CD4-positive, CD25-positive, alpha-beta regulatory T cell (primary cell): ENCODE measurements at regions not wholly inside any gene's neighbourhood (a gene's known extent, or its start where the extent isn't known, plus 50 kb on each side); places are given as distances from the start of the nearest gene placed in this dataset.

Experiments
- ATAC-seq, 2 donors: fragments of 150-1000 bp; cut with Tn5 transposase; one replicate each; pipeline ENCODE4 v1.10.0; 2021; ENCODE audit warnings: low read depth in 2 of 2, moderate number of reproducible peaks in 2 of 2, moderate library complexity in 1 of 2
- DNase-seq, 3 donors: peaks; one replicate each; pipeline versions ENCODE4 v3.0.0 to v3.0.0-alpha.2; 2012 to 2022; ENCODE audit warnings: mixed read lengths in 1 of 3
- H3K27ac ChIP-seq: one replicate; pipeline ENCODE4 v1.7.0; 2013; ENCODE audit warnings: mild to moderate bottlenecking, low read length; ENCODE audit not compliant: insufficient read depth, poor library complexity, severe bottlenecking
- H3K27me3 ChIP-seq: one replicate; pipeline ENCODE4 v1.7.0; 2013; ENCODE audit warnings: low read length; ENCODE audit not compliant: control insufficient read depth, insufficient read depth
- H3K36me3 ChIP-seq: one replicate; pipeline ENCODE4 v1.7.0; 2013; ENCODE audit warnings: mild to moderate bottlenecking, low read length, moderate library complexity; ENCODE audit not compliant: control insufficient read depth, insufficient read depth
- H3K4me1 ChIP-seq: 2 replicates; pipeline ENCODE4 v1.7.0; 2013; ENCODE audit warnings: mild to moderate bottlenecking, low read length; ENCODE audit not compliant: insufficient read depth, control insufficient read depth, poor library complexity, severe bottlenecking
- H3K4me3 ChIP-seq: one replicate; pipeline ENCODE4 v1.7.0; 2013; ENCODE audit warnings: low read depth, mild to moderate bottlenecking, low read length, moderate library complexity
- H3K9me3 ChIP-seq, 2 experiments: 1 replicate in 1 of 2; 2 replicates in 1 of 2; pipeline ENCODE4 v1.7.0; 2013; ENCODE audit warnings: low read length in 2 of 2, mild to moderate bottlenecking in 1 of 2, moderate library complexity in 1 of 2; ENCODE audit not compliant: control insufficient read depth in 2 of 2
- H3K27ac Mint-ChIP-seq, 3 donors: one replicate each; pipeline ENCODE4 v1.8.0; 2020 to 2022; ENCODE audit warnings: mild to moderate bottlenecking in 3 of 3, mixed read lengths in 3 of 3, moderate library complexity in 2 of 3
- H3K27me3 Mint-ChIP-seq: one replicate; pipeline ENCODE4 v1.8.0; 2022; ENCODE audit warnings: mild to moderate bottlenecking, mixed read lengths
- H3K36me3 Mint-ChIP-seq: one replicate; pipeline ENCODE4 v1.8.0; 2020; ENCODE audit warnings: mixed read lengths
- H3K4me1 Mint-ChIP-seq, 4 donors: one replicate each; pipeline ENCODE4 v1.8.0; 2020 to 2022; ENCODE audit warnings: mixed read lengths in 4 of 4, mild to moderate bottlenecking in 1 of 4
- H3K4me3 Mint-ChIP-seq, 4 donors: one replicate each; pipeline ENCODE4 v1.8.0; 2020 to 2022; ENCODE audit warnings: mild to moderate bottlenecking in 4 of 4, mixed read lengths in 4 of 4, moderate library complexity in 3 of 4
- H3K9me3 Mint-ChIP-seq, 7 donors: one replicate each; pipeline ENCODE4 v1.8.0; 2020 to 2022; ENCODE audit warnings: mixed read lengths in 7 of 7, mild to moderate bottlenecking in 3 of 7, moderate library complexity in 2 of 7

DNA sequence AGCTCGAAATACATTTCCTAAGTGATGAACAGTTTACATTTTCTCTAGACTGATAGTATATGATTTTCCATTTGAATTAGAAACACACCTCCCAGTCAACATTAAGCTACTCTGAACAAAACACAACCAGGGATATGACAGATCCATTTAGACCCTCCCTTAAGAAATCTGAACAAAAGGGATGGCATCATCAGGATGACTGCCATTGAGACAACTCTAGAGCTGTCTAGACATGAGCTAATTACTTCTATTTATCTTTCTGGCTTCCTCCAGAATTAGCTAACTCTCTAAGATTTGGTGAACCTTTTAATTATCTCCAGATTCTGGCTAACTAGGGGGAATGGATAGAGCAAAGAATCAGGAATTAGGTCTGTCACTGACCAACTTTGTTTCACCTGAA, 92.9 kb upstream of the IGF1 start:
- Mint-ChIP-seq H3K36me3 (no peaks in the 10 kb centered on the region), H3K27me3 (no peaks in the 10 kb centered on the region), H3K27ac (no peak overlapping the region), H3K9me3 (peaks cover 0 to 4% (median 1%) of the 10 kb centered on the region in 7 donors), H3K4me3 (no peak overlapping the region), H3K4me1 (no peaks in the 10 kb centered on the region)
- no peaks in the 10 kb centered on the region for H3K9me3 ChIP-seq
- H3K27me3 ChIP-seq, result no peaks in the 10 kb centered on the region
- H3K36me3 ChIP-seq, result no peaks in the 10 kb centered on the region
- ATAC-seq (no peak), DNase-seq (no peak)
- H3K4me3 ChIP-seq, result no peak overlapping the region
- no peaks in the 10 kb centered on the region for H3K4me1 ChIP-seq
- H3K27ac ChIP-seq, result no peak overlapping the region

GRCh38 chr12:102571889-102572288, 91.5 kb upstream of the IGF1 start:
- DNase-seq (no peak), ATAC-seq (no peak)
- H3K36me3 ChIP-seq, result no peaks in the 10 kb centered on the region
- no peaks in the 10 kb centered on the region for H3K27me3 ChIP-seq
- H3K27ac ChIP-seq, result no peak overlapping the region
- Mint-ChIP-seq H3K36me3 (no peaks in the 10 kb centered on the region), H3K9me3 (peaks cover 0 to 5% (median 1%) of the 10 kb centered on the region in 7 donors), H3K4me3 (no peak overlapping the region), H3K4me1 (no peaks in the 10 kb centered on the region), H3K27me3 (no peaks in the 10 kb centered on the region), H3K27ac (no peak overlapping the region)
- H3K4me1 ChIP-seq, result no peaks in the 10 kb centered on the region
- H3K4me3 ChIP-seq, result no peak overlapping the region
- H3K9me3 ChIP-seq, result no peaks in the 10 kb centered on the region

GRCh38 chr12:102570256-102570655, 89.9 kb upstream of the IGF1 start:
- Histone ChIP-seq H3K27ac (no peak overlapping the region), H3K9me3 (no peaks in the 10 kb centered on the region), H3K36me3 (no peaks in the 10 kb centered on the region), H3K4me3 (no peak overlapping the region), H3K27me3 (no peaks in the 10 kb centered on the region), H3K4me1 (no peaks in the 10 kb centered on the region)
- Mint-ChIP-seq H3K9me3 (peaks cover 0 to 8% (median 0%) of the 10 kb centered on the region in 7 donors), H3K27ac (no peak overlapping the region), H3K4me3 (no peak overlapping the region), H3K36me3 (no peaks in the 10 kb centered on the region), H3K27me3 (no peaks in the 10 kb centered on the region), H3K4me1 (no peaks in the 10 kb centered on the region)
- ATAC-seq (no peak), DNase-seq (no peak)

GRCh38 chr12:102569803-102570202, 89.4 kb upstream of the IGF1 start:
- no peaks in the 10 kb centered on the region for H3K4me1 Mint-ChIP-seq
- Histone ChIP-seq H3K9me3 (no peaks in the 10 kb centered on the region), H3K27me3 (no peaks in the 10 kb centered on the region), H3K4me1 (no peaks in the 10 kb centered on the region), H3K27ac (no peak overlapping the region), H3K4me3 (no peak overlapping the region), H3K36me3 (no peaks in the 10 kb centered on the region)
- ATAC-seq (no peak), DNase-seq (no peak)
- H3K4me3 Mint-ChIP-seq, result no peak overlapping the region
- no peaks in the 10 kb centered on the region for H3K27me3 Mint-ChIP-seq
- no peak overlapping the region for H3K27ac Mint-ChIP-seq
- H3K36me3 Mint-ChIP-seq, result no peaks in the 10 kb centered on the region
- H3K9me3 Mint-ChIP-seq, result peaks cover 0 to 8% (median 1%) of the 10 kb centered on the region in 7 donors

GRCh38 chr12:102568276-102568675, 87.9 kb upstream of the IGF1 start:
- Histone ChIP-seq H3K9me3 (no peaks in the 10 kb centered on the region), H3K27ac (no peak overlapping the region), H3K4me1 (no peaks in the 10 kb centered on the region), H3K4me3 (no peak overlapping the region), H3K27me3 (no peaks in the 10 kb centered on the region), H3K36me3 (no peaks in the 10 kb centered on the region)
- Mint-ChIP-seq H3K4me1 (no peaks in the 10 kb centered on the region), H3K9me3 (peaks cover 0 to 5% (median 1%) of the 10 kb centered on the region in 7 donors), H3K27ac (no peak overlapping the region), H3K4me3 (no peak overlapping the region), H3K36me3 (no peaks in the 10 kb centered on the region), H3K27me3 (no peaks in the 10 kb centered on the region)
- ATAC-seq (no peak), DNase-seq (no peak)

DNA sequence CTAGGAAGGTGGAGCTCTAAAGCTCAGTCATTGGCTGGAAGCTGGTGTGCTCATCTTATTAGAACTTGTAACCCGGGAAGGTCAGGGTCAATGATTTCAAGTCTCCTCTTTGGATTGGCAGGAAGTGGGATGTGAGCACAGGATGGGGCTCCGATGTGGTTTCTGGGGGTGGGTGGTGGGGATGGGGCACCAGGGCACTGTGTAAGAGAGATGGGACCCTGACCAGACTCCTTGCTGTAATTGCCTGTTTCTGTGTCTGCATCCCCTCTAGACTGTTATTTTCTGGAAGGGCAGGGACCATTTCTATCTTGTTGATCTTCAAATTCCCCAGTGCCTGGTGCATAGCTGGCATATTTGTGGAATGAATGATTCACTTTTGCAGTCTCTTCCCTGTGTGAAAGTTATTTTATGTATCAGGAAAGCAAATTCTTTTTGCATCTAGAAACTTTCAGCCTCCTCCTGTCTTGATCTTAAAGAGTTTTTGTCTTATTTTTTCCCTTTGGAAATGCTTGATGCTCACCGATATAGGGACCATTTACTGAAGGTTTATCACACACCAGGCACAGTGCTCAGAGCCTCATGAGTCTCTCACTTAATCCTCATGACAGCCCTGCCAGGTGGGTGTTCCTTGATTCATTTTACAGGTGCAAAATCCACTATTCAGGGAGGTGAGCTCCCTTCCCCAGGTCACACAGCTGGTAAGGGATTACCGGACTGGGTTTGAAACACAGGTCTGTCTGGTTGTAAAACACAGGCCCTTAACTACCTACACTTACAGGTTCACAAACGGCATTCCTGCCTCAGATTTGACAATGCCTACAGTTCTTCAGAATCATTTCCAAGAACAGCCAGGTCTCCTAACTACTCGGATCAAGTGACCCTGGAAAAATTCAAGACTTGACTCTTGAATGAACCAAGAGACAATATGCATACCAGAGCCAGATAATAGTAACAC, 86.9 kb upstream of the IGF1 start:
- ATAC-seq, result no peak
- no peak overlapping the region for H3K27ac Mint-ChIP-seq

GRCh38 chr12:102565555-102565954, 85.2 kb upstream of the IGF1 start:
- DNase-seq (no peak), ATAC-seq (no peak)
- Histone ChIP-seq H3K4me3 (no peak overlapping the region), H3K4me1 (no peaks in the 10 kb centered on the region), H3K36me3 (no peaks in the 10 kb centered on the region), H3K27me3 (no peaks in the 10 kb centered on the region), H3K9me3 (no peaks in the 10 kb centered on the region), H3K27ac (no peak overlapping the region)
- Mint-ChIP-seq H3K27me3 (no peaks in the 10 kb centered on the region), H3K9me3 (peaks cover 0 to 5% (median 1%) of the 10 kb centered on the region in 7 donors), H3K27ac (no peak overlapping the region), H3K36me3 (no peaks in the 10 kb centered on the region), H3K4me1 (no peaks in the 10 kb centered on the region), H3K4me3 (no peak overlapping the region)

More for the DNA sequence above, 86.9 kb upstream of the IGF1 start:
- no peaks in the 10 kb centered on the region for H3K4me1 ChIP-seq
- H3K4me3 ChIP-seq, result no peak overlapping the region
- H3K36me3 Mint-ChIP-seq, result no peaks in the 10 kb centered on the region
- DNase-seq, result no peak
- H3K27me3 Mint-ChIP-seq, result no peaks in the 10 kb centered on the region
- no peak overlapping the region for H3K4me3 Mint-ChIP-seq
- H3K9me3 ChIP-seq, result no peaks in the 10 kb centered on the region
- no peak overlapping the region for H3K27ac ChIP-seq
- no peaks in the 10 kb centered on the region for H3K27me3 ChIP-seq
- H3K9me3 Mint-ChIP-seq, result peaks cover 0 to 5% (median 1%) of the 10 kb centered on the region in 7 donors
- no peaks in the 10 kb centered on the region for H3K4me1 Mint-ChIP-seq
- H3K36me3 ChIP-seq, result no peaks in the 10 kb centered on the region

GRCh38 chr12:102564026-102564425, 83.7 kb upstream of the IGF1 start:
- DNase-seq (no peak), ATAC-seq (no peak)
- Histone ChIP-seq H3K9me3 (no peaks in the 10 kb centered on the region), H3K4me3 (no peak overlapping the region), H3K27ac (no peak overlapping the region), H3K27me3 (no peaks in the 10 kb centered on the region), H3K36me3 (no peaks in the 10 kb centered on the region), H3K4me1 (no peaks in the 10 kb centered on the region)
- no peaks in the 10 kb centered on the region for H3K36me3 Mint-ChIP-seq
- H3K27ac Mint-ChIP-seq, result no peak overlapping the region
- no peaks in the 10 kb centered on the region for H3K27me3 Mint-ChIP-seq
- peaks cover 0 to 5% (median 2%) of the 10 kb centered on the region in 7 donors for H3K9me3 Mint-ChIP-seq
- no peaks in the 10 kb centered on the region for H3K4me1 Mint-ChIP-seq
- no peak overlapping the region for H3K4me3 Mint-ChIP-seq
